Dermis blood vessel endothelial cell (primary cell): ENCODE measurements at regions not wholly inside any gene's neighbourhood (a gene's known extent, or its start where the extent isn't known, plus 50 kb on each side); places are given as distances from the start of the nearest gene placed in this dataset.

Source experiments
- DNase-seq: peaks from one replicate; pipeline ENCODE4 v3.0.0; 2010

- DNase-seq = peak; percentile 86
Observed at GRCh38 chr2:58571181-58571852, 330.2 kb upstream of the FANCL start.

- DNase-seq = no peak
Observed at GRCh38 chr2:58569475-58570185, 328.5 kb upstream of the FANCL start.

GRCh38 chr2:58568901-58569300 lies 327.8 kb upstream of the FANCL start:
- no peak for DNase-seq

GRCh38 chr2:58562276-58562675 lies 321.2 kb upstream of the FANCL start:
- no peak for DNase-seq

- DNase-seq = no peak
Observed at GRCh38 chr2:58560531-58560930, 319.4 kb upstream of the FANCL start.

GRCh38 chr2:58558881-58559280 lies 317.8 kb upstream of the FANCL start:
- no peak for DNase-seq

- no peak for DNase-seq
Observed at GRCh38 chr2:58557176-58557575, 316.1 kb upstream of the FANCL start.

GRCh38 chr2:58553937-58554336 lies 312.8 kb upstream of the FANCL start:
- peak; percentile 1 for DNase-seq

- no peak for DNase-seq
Observed at GRCh38 chr2:58553522-58553921, 312.4 kb upstream of the FANCL start.

- DNase-seq = no peak
Observed at GRCh38 chr2:58545300-58546280, 304.5 kb upstream of the FANCL start.

GRCh38 chr2:58543442-58543841 lies 302.3 kb upstream of the FANCL start:
- no peak for DNase-seq

GRCh38 chr2:58541511-58541910 lies 300.4 kb upstream of the FANCL start:
- DNase-seq = no peak

GRCh38 chr2:58540681-58541080 lies 299.6 kb upstream of the FANCL start:
- no peak for DNase-seq

- no peak for DNase-seq
Observed at GRCh38 chr2:58539973-58540372, 298.8 kb upstream of the FANCL start.

GRCh38 chr2:58535990-58536389 lies 294.9 kb upstream of the FANCL start:
- no peak for DNase-seq

GRCh38 chr2:58535182-58535581 lies 294.1 kb upstream of the FANCL start:
- no peak for DNase-seq

GRCh38 chr2:58533376-58533775 lies 292.3 kb upstream of the FANCL start:
- no peak for DNase-seq

- no peak for DNase-seq
Observed at GRCh38 chr2:58532641-58533040, 291.5 kb upstream of the FANCL start.

GRCh38 chr2:58527647-58528046 lies 286.5 kb upstream of the FANCL start:
- DNase-seq = no peak

GRCh38 chr2:58521803-58522554 lies 280.9 kb upstream of the FANCL start:
- no peak for DNase-seq

- no peak for DNase-seq
Observed at GRCh38 chr2:58520903-58521302, 279.8 kb upstream of the FANCL start.

GRCh38 chr2:58517881-58518280 lies 276.8 kb upstream of the FANCL start:
- DNase-seq = no peak

- DNase-seq = no peak
Observed at GRCh38 chr2:58516695-58517094, 275.6 kb upstream of the FANCL start.
